GM19438 (cell line): ENCODE measurements at regions not wholly inside any gene's neighbourhood (a gene's known extent, or its start where the extent isn't known, plus 50 kb on each side); places are given as distances from the start of the nearest gene placed in this dataset.

Source experiments
- ATAC-seq: cut with Tn5 transposase; IDR thresholded peaks from one replicate; pipeline ENCODE4 v1.9.1; 2021; ENCODE audit warnings: low read depth; ENCODE audit not compliant: unreplicated experiment

DNA sequence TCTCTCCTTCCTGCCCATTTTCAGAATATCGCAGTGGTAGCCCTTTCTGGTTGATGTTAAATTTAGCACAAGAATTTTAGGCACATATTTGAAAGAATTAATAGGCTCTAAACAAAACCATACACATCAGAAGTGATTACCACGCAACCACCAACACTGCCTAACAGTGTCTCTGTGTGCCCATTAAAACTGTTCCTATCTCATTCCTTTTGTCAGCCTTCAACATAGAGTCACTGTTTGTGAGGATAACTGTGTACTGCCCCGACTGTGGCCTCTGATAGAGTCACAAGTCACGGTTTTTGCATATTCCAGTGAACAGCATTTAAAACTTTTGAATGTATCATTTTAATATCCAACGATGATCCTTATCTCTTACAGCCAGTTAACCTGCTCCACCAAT is 116.8 kb upstream of the TNFAIP3 start:
- no peak for ATAC-seq

DNA sequence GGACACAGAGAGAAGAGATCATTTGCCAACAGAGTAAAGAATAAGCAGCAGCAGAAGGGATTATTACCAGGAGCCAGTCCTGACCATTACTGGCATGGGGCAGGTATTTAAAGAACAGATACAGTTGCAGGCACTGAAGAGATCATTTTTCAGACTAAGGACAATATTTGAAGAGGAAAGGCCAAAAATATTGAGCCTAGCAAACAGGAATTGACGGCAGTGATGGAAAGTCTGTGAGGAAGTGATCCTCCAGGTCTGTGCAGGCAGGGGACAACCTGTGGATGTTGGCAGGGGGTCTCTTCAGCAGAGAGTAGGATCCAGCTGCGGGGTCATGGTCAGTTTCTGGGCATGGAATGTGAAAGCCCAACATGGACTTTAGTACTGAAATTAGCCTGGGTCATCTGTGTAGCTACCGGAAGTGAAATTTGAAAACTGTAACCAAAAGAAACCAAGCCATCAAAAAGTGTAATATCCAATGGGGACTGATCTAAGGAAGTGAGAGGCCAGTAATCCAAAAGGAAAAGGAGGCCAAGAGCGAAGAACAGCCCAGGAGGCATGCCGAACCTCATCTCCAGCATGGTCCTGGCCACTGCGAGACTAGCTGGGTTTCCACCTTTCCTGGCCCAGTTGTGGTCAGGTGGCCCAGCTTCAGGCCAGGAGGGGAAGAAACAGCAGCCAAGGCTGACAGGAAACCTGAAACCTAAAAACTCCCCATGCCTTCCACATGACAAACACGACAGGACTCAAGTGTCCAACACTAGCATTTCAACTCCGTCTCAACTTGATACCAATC is 115.1 kb upstream of the TNFAIP3 start:
- ATAC-seq: no peak

DNA sequence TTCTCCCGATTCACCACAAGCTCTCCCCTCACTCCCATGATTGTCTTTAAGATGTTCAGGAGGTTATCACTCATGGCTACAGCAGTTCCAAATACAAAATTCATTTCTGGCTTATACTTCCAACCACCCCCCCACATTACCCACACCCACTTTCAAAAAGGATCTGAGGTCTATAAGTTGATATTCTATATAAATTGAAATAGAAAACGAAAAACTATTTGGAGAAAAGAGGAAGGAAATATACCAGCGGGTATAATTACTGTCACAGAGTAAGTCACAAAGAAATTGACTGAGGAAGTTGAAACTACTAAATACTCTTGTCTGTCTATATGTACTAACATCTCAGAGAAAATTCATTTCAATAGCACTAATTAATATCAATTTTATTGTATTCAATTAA is 112.7 kb upstream of the TNFAIP3 start:
- ATAC-seq: peak; percentile 71

DNA sequence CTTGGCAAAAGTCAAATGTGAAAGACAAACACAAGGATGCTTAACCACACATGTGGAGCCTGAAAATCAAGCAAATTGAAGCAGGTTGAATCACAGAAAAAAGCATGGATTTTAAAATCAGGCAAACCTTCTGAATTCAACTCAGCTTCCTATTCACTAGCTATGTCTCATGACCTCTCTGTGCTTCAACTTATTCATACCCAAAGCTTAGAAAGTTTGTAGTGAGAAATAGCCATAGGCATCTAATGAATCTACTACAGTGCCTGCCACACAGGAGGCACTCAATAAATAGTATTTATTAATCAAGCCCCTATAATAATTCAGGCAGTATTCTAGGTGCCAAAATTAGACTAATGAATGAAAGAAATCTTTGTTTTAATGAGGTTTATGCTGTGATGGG is 112.2 kb upstream of the TNFAIP3 start:
- peak; percentile 32 for ATAC-seq

DNA sequence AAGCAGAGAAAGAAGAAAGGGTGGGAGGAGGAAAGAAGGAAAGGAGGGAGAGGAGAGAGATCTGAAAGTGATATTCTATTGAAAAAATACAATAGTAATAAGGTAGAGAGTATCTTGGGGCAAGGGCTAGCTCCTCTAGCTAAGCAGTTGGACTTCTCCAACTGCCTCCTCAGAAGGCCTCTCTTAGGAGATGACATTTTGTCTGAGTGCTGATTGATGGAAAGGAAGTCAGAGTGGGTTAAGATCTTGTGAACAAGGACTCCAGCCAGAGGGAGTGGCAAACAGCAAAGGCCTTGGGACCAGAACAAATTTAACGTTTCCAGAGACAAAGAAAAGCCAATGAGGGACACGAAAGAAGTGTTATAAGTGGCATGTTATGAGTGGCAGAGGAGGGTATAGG is 111.8 kb upstream of the TNFAIP3 start:
- no peak for ATAC-seq

DNA sequence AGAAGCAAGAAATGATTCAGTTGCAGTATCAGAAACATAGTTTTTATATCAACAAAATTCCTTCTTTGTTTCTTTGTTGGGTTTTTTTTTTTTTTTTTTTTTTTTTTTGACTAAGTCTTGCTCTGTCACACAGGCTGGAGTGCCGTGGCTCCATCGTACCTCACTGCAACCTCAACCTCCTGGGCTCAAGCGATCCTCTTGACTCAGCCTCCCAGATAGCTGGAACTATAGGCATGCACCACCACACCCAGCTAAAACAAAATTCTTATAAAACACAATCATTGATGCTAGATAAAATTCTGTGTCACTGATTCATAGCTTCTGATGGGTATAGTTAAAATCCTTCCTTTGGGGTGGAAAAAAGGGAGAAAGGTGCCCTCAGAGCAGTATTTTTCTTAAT is 110.3 kb upstream of the TNFAIP3 start:
- ATAC-seq: no peak

DNA sequence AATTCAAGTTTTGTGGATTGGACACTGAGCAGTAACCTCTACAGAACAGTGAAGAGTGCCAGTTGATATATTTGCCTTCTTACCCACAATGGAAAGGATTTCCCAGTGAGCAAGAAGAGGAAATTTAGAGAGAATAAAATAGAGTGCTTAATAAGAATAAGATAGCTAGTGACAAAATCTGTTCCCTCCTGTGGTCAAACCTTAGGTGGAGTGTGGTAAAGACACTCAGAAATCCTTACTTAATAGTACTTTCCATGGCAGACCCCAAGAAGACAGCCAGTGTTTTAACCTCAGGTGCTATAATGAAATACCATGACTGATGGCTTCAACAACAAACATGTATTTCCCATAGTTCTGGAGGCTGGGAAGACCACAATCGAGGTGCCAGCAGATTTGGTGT is 108.4 kb upstream of the TNFAIP3 start:
- no peak for ATAC-seq

DNA sequence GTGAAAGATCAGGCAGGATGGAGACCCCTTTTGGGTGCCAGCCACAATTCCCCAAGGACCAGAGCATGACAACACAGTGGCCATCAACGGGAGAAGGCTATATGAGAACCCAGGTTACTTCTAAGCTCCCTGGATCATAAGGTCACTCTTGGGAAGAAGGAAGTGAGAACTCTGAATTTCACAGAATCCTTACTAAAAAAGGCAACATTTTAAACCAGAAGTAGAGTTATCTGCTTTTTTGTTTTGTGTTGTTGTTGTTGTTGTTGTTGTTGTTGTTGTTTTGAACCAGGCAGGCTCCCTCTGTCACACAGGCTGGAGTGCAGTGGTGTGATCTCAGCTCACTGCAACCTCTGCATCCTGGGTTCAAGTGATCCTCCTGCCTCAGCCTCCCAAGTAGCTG is 107.4 kb upstream of the TNFAIP3 start:
- no peak for ATAC-seq

DNA sequence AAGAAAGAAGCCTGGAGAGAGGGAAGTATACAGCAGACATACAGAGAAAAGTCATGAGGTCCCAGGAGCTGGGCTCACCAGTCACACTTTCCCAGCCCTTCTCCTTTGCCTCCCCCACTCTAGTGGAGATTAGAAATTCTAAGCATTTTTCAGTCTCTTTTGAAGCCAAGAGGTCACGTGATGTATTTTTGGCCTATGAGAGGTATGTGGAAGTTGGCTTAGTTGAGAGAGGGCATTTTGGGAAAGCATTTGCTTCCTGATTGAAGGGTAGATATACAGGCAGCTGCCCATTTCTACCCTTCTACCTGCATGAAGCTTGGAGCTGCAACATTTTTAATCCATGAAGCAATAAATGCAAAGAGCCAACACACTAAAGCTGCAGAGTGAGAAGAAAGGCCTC is 106.0 kb upstream of the TNFAIP3 start:
- no peak for ATAC-seq

DNA sequence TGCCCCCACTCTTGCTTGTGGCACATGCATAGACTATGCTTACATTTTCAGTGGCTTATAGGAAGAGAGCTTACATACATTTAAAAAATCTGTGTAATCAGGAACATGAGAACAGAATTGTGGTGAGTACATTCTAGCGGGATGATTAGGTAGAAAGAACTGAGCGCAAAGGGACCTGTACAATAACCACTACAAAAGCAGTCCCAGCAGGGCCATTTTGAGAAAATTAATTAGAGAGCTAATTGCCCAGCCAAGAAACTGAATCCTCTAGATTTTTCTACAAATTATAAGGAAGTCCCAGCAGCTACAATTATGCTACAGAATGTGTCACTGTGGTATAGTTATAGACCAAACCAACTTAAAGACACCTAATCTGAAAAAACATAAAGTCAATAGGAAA is 105.6 kb upstream of the TNFAIP3 start:
- ATAC-seq: no peak

DNA sequence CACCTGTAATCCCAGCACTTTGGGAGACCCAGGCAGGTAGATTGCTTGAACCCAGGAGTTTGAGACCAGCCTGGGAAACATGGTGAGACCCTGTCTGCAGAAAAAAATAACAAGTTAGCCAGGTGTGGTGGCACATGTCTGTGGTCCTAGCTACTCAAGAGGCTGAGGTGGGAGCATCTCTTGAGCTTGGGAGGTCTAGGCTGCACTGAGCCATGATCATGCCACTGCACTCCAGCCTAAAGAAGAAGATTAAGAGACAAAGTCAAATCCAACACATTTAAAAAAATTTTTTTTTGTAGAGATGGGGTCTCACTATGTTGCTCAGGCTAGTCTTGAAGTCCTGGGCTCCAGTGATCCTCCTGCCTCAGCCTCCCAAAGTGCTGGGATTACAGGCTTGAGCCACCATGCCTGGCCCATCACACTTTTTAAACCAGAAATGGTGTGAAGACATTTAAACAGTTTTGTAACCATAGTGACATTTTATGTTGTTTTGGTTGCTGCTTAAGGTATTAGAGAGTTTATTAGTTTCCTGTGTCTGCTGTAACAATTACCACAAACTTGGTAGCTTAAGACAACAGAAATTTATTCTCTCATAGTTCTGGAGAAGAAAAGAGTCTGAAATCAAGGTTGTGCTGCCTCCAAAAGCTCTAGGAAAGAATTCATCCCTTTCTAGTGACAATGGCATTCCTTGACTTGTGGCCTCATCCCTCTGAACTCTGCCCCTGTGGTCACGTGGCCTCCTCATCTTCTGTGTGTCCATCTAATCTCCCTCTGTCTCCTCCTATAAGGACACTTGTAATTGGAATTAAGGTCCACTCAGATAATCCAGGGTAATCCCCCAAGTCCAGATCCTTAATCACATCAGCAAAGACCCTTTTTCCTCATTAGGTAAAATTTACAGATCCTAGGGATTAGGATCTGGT is 104.6 kb upstream of the TNFAIP3 start:
- no peak for ATAC-seq

DNA sequence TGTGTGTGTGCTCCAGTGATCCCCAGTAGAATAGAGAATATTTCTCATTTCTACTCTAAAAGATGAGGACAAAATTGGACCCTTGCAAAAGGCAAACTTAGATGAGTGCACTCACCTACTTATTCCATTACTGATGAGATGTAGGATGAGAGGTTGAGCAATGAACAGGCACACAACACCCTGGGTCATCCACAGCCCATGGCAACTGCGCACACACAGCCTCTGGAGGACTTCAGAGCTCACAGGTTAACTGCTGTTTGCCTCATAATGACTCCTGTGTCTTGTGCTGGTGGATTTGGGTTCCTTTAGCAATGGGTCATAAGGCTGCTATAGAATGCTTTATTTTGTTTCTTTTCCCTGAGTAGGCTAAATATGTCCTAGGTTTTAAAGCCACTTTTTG is 103.6 kb upstream of the TNFAIP3 start:
- no peak for ATAC-seq

DNA sequence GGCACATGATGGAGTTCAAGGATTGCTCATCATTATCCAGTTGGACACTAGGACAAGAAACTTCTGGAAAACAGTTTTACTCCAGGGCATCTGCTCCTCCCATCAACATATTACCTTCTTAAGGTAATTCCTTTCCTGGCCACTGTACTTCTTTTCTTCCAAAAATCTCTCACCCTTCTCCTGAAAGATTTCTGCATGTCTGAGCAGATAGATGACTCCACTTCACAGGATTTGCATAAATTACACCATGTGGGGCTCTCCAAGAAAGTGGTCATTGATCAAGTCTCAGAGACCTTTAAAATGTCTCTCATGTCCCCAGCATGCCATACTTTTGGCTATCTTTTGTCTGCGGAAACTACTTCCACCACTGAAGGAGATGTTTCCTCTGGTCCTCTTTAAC is 103.2 kb upstream of the TNFAIP3 start:
- no peak for ATAC-seq

DNA sequence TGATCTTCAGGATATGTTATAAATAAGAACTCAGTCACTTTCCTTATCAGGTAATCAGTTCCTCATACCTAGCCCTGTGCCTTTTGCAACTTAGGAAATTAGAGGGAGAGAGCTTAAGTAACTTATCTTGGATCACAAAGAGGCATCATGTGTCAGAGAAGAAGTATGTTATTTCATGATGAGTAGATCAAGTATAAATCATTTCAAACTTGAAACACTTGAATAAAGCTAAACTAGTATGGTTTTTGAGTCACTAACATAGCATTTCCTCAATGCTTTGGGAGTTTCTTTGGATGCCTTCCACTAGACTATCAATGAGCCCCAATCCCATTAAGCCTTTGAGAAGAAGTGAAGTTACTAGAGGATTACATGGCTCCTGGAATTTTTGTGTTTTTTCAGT is 102.6 kb upstream of the TNFAIP3 start:
- no peak for ATAC-seq

DNA sequence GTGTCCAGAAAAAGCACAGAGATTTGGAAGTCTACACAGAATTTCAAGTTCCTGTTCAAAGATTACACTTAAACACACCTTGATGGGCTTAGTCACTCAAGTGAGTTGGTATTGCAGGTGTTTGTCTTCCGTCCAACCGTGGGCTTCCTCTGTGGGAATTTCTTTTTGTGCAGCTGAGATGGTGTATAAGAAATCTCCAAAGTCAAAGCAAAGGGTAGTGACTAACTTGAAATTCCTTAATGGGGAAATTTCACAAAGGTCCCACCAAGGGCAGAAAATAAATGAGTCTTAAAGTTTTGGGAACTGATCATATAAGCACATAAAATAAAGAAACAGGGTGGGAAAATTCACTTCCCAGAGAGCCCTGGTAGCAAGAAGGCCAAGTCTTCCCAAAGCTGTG is 102.0 kb upstream of the TNFAIP3 start:
- no peak for ATAC-seq

DNA sequence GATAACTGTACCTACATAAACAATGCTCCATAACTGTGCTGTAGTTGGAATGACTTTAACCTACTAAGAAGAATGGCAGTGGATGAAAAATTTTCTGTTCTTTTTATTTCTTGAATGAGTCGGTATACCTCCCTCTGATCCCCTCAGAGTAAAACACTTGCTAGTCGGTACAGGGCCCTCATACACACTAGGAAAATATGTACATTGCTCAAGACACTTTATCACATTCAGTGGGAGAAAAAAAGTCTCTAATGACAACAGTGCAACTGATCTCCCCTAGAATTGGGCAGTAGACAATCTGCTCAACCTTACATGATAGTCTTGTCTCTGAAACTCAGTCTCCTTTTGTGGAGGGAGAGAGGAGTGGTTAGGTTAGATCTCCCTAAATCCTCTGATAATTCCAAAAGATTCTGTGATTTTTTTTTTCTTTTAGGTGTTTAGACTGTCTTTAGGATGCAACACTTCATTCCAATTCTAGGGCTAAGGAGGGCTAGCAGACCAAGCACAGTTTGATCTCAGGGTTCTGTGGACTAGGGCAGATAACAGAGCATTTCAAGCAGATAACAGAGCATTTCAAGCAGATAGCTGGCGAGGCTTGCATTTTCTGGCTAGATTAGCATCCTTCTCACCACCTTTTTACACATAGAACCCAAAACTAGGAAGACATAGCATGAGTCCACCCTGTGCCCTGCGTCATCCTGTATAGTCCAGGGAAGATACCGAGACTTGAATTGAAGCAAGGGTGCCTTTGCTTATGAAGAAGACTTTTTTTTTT is 100.3 kb upstream of the TNFAIP3 start:
- ATAC-seq: no peak

DNA sequence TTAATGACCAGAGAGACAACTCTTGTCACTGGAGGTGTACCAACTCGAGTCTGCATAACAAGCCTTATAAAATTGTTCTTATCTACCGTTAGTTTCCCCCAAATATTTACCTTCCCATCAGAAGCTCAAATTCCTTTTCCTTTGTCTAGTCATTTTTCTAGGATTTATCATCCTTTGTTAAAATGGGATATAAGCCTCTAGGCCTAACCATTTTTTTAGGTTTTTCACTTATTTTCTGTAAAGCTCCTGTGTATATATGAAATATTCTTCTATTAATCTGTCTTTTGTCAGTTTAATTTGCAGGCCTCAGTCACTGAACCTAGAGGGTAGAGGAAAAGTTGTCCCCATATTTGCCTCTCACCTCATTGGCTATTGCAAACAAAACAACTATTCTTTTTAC is 99.6 kb upstream of the TNFAIP3 start:
- no peak for ATAC-seq

DNA sequence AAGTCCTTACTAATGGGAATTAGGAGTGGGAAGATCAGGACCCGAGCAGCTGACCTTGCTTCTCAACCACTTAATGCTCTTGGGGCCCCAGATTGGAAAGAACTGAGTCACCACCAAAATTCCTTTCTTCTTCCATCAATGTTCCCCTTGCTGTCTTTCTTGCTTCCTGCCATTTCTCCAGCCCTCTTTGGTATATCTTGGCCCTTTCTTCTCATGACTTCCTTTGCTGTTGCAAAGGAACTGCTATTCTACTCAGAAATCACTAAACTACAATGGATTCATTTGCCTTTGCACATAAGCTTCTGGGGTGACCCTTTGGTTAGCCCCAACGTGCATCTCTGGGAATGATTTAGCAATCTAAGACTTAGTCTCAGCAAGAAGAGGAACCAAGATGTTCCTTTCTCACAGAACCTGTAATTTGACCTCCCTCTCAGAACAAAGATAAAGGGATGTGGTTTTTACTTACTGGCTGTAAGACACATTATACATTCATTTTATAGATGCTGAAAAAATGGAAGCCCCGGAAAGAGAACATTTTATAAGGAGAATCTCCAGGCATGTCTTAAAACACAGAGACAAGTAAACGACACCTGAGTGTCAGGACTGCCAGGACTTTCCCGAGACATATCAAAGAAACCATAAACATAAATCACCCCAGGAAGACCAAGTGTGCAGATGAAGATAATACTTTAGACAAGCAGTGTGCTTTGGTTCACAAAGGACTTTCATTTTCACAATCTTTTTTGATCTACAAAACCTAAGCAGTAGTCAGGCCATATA is 99.0 kb upstream of the TNFAIP3 start:
- peak; percentile 82 for ATAC-seq

DNA sequence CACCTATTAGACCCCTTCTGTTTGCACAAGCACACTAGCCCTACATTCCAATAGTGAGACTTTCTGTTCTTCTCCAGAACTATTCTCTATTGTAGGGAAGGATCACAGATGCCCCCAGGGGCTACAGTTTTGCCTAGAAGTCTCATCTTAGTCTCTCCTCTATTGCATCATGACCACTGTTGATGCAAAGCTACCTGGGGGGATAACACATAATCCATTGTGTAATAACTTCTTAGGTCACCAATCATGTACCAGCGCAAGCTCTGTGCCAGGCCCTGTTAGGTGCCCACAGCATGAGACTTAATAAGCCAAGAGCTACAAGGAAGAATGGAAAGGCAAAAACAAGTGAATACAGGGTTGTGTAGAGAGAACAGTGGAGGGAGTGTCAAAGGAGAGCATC is 98.1 kb upstream of the TNFAIP3 start:
- ATAC-seq: no peak

DNA sequence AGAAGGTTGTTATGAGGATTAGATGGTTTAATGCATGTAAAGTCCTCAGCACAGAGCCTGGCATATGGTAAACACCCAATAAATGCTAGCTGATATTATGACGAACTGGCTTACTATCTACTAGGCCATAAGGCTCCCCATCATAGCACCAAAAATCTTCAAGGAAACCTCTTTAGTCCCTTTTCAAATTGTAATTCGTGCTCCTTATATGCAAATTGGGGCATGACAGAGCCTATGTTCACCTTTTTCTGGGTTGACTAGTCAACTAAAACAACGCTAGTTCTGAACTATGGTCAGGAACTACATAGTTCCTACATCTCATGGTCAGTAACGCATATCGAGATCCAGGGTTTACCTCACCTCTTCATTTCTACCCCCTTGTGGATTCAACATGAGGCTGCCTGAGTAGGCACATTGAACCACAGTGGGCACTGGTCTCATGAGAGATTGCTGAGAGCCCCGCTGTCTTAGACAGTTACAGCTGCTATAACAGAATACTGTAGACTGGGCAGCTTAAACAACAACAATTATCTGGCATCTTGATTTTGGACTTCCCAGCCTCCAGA is 97.2 kb upstream of the TNFAIP3 start:
- ATAC-seq: no peak
